Pulmonary artery endothelial cell (primary cell): ENCODE measurements at regions not wholly inside any gene's neighbourhood (a gene's known extent, or its start where the extent isn't known, plus 50 kb on each side); places are given as distances from the start of the nearest gene placed in this dataset.
"Not testable (repeated sequence)": the region's sequence is repeated elsewhere in the genome, so short reads cannot be mapped to it uniquely, and the experiment has no call there.

Source experiments
- DNase-seq: peaks from one replicate; pipeline ENCODE4 v3.0.0-alpha.2; 2011; ENCODE audit warnings: low read depth, low spot score

DNA sequence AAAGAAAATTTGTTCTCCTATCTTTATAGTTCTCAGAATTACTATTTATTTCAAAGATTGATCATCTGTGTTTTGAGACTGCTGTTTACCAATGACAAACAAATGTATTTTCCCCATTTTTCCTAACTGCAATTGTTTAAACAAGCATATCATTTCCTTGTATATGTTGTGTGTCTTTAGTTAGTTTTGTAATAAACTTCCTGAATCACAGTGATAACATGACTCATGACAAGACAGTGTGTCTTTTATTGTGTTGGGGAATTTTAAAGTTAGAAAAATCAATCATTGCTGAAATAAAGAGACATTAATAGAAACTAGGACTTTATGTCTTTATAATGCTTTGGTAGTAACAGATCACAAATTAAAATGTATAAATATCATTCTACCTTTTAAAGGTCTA lies 348.5 kb downstream of the KCNJ2 start:
- DNase-seq, result no peak

- DNase-seq, result no peak
Observed at GRCh38 chr17:70519300-70519699, 350.0 kb downstream of the KCNJ2 start.

GRCh38 chr17:70520447-70520846 lies 351.1 kb downstream of the KCNJ2 start:
- no peak for DNase-seq

GRCh38 chr17:70520956-70521355 lies 351.6 kb downstream of the KCNJ2 start:
- no peak for DNase-seq

- DNase-seq, result peak; percentile 2
Observed at GRCh38 chr17:70521821-70522256, 352.5 kb downstream of the KCNJ2 start.

DNA sequence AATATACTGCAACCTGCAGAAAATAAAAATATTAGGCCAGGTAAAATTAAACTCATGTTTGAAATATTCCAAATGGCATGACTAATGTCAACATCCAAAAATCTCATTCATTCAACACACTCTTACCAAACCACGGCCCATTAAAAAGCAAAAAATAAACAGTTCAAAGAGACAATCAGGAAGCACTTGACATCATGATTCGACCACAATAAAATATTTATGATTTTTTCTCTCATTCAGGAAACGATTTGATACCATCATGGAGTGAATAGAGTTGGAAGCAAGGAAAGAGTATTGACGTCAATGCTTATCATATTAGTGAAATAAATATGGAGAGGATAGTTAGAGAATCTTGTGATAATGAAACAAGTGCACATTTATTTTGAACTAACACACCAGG lies 354.1 kb downstream of the KCNJ2 start:
- no peak for DNase-seq

DNA sequence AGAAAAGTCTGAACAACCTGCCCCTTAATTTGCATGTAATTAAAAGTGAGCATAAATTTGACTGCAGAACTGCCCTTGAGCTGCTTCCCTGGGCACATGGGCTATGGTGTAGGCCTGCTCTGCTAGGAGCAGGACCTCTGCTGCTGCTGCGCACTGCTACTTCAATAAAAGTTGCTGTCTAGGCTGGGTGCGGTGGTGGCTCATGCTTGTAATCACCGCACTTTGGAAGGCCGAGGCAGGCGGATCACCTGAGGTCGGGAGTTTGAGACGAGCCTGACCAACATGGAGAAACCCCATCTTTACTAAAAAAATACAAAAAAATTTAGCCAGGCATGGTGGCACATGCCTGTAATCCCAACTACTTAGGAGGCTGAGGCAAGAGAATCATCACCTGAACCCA lies 355.7 kb downstream of the KCNJ2 start:
- not testable (repeated sequence) for DNase-seq

GRCh38 chr17:70525961-70526360 lies 356.6 kb downstream of the KCNJ2 start:
- DNase-seq, result no peak

- DNase-seq, result no peak
Observed at GRCh38 chr17:70527364-70527888, 358.1 kb downstream of the KCNJ2 start.

- DNase-seq, result no peak
Observed at GRCh38 chr17:70533427-70533826, 364.1 kb downstream of the KCNJ2 start.

DNA sequence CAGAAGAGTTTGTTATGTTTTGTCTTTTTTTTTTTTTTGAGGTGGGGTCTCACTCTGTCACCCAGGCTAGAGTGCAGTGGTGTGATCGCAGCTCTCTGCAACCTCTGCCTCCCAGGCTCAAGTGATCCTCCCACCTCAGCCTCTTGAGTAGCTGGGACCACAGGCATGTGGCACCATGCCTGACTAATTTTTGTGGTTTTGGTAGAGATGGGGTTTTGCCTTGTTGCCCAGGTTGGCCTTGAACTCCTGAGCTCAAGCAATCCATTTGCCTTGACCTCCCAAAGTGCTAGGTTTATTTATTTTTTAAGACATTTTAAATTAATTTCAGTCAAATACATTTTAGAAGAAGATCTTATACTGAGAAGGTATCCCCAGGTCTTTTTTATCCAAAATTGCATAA lies 366.7 kb downstream of the KCNJ2 start:
- DNase-seq, result no peak

GRCh38 chr17:70539132-70539924 lies 370.0 kb downstream of the KCNJ2 start:
- no peak for DNase-seq

GRCh38 chr17:70542876-70543275 lies 373.5 kb downstream of the KCNJ2 start:
- no peak for DNase-seq

- no peak for DNase-seq
Observed at GRCh38 chr17:70544317-70544716, 375.0 kb downstream of the KCNJ2 start.

- DNase-seq, result no peak
Observed at GRCh38 chr17:70552230-70552981, 383.1 kb downstream of the KCNJ2 start.

DNA sequence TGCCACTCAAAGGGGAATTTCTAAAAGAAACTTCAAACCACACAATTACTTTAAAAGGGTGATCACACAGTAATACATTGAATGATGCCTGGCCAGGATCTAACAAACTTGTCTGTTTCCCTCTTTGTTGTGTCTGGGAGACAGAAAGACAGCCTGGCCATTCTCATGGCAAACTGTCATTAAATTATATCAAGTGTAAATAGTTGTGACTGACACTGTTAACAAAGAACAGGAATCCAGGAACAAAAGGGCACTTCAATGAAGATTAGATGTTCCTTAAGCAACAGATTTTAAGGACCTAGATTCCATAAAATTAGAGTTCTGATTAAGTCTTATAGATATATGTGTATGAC lies 383.6 kb downstream of the KCNJ2 start:
- DNase-seq, result no peak

- no peak for DNase-seq
Observed at GRCh38 chr17:70555723-70556122, 386.4 kb downstream of the KCNJ2 start.

DNA sequence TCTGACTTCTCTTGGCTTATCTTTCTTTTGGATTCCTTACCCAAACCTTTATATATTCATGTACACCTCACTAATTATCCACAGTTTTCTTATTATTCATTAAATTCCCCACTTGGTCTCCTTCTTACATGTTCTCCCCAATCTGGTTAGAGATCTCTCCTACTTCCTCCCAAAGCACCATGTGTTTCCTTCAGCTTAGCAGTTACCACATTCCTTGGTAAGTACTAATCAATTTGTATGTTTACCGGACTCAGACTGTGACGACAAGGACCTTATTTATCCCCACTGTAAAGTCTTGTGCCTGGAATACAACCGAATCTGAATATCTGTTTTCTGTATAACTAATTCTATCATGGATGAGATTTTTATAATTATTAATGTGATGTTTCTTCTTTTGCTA lies 389.5 kb downstream of the KCNJ2 start:
- peak; percentile 84 for DNase-seq

DNA sequence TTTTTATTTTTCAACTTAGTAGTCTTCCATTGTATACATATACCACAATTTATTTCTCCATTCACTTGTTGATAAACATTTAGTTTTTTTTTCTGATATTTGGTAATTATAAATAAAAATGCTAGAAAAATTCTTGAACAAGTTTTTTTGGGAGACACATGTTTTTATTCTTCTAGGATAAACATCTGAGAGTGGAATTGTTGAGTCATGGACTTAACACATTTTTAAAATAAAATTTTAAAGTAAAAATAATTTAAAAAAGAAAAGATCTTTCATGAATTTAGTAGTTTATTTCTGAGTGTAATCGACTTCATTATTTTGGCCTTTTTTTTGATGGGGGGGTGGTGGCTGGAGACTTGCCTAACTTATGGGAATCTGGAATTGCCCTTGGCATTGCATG lies 391.1 kb downstream of the KCNJ2 start:
- DNase-seq, result no peak

DNA sequence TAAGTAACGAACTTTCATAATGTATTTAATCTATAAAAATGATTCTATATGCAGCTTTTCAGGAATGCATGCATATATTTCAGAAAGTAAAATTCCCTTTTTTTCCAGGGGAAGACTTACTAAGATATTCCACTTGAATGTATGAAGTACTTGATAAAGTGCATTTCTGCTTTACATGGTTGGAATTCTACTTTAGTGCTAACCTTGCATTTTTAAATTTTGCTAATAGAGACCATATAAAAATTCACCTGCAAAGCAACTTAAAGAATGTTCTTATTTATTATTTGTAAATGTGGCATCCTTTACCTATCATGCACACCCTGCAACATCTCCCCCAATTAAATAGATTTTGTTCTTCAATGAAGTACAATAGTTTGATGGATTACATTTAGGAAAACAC lies 392.8 kb downstream of the KCNJ2 start:
- no peak for DNase-seq

DNA sequence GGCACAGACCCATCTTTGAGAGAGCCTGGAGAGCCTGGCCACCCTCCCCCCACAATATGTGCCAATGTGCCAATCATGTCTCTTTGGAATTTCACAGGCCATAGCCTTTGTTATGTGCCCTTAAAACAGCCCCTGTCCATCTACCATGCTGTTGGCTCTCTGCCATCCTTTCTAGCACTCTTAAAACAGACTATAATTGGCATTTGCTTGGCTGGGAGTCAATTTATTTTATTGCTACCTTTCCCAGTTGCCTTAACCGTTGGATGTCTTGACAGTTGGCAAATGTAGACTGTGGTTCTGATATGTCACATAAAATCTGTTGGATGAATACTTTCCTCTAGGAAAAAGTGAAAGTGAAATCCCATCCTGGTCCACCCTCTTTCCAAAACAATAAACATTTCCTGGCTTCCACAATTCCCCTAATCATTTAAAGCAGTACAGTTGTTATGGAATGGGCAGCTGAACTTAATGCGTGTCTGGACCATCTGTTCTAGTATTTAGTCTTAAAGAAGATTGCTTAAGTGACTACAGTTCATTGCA lies 394.0 kb downstream of the KCNJ2 start:
- DNase-seq, result peak; percentile 30

GRCh38 chr17:70564006-70564620 lies 394.8 kb downstream of the KCNJ2 start:
- no peak for DNase-seq
